Effector memory CD4-positive, alpha-beta T cell (primary cell): ENCODE measurements at regions not wholly inside any gene's neighbourhood (a gene's known extent, or its start where the extent isn't known, plus 50 kb on each side); places are given as distances from the start of the nearest gene placed in this dataset.

Experiments used
- DNase-seq, 3 donors: peaks; one replicate each; pipeline ENCODE4 v3.0.0-alpha.2; 2020
- H3K27ac ChIP-seq: 2 replicates; pipeline ENCODE4 v1.7.0; 2013; ENCODE audit warnings: mild to moderate bottlenecking, low read length, moderate library complexity; ENCODE audit not compliant: insufficient read depth, poor library complexity, severe bottlenecking
- H3K27me3 ChIP-seq: replicated peaks from 2 replicates; pipeline ENCODE4 v1.7.0; 2013; ENCODE audit warnings: mild to moderate bottlenecking, low read length; ENCODE audit not compliant: insufficient read depth, control insufficient read depth, poor library complexity, severe bottlenecking
- H3K36me3 ChIP-seq: 2 replicates; pipeline ENCODE4 v1.7.0; 2013; ENCODE audit warnings: mild to moderate bottlenecking, low read length, moderate library complexity; ENCODE audit not compliant: control insufficient read depth, insufficient read depth
- H3K4me1 ChIP-seq: 2 replicates; pipeline ENCODE4 v1.7.0; 2013; ENCODE audit warnings: low read length, mild to moderate bottlenecking; ENCODE audit not compliant: control insufficient read depth, insufficient read depth, poor library complexity, severe bottlenecking
- H3K4me3 ChIP-seq: 2 replicates; pipeline ENCODE4 v1.7.0; 2013; ENCODE audit warnings: low read length, low read depth, mild to moderate bottlenecking; ENCODE audit not compliant: insufficient read depth, poor library complexity, severe bottlenecking
- H3K9me3 ChIP-seq: 2 replicates; pipeline ENCODE4 v1.7.0; 2013; ENCODE audit warnings: mild to moderate bottlenecking, low read length, moderate library complexity; ENCODE audit not compliant: control insufficient read depth

GRCh38 chr5:147175516-147176097 lies 59.2 kb upstream of the STK32A start:
- Histone ChIP-seq H3K27me3 (no peaks in the 10 kb centered on the region), H3K4me3 (no peak overlapping the region), H3K36me3 (no peaks in the 10 kb centered on the region), H3K27ac (no peak overlapping the region), H3K9me3 (no peaks in the 10 kb centered on the region), H3K4me1 (no peaks in the 10 kb centered on the region)
- no peak for DNase-seq

GRCh38 chr5:147176422-147176821 lies 58.4 kb upstream of the STK32A start:
- no peaks in the 10 kb centered on the region for H3K27me3 ChIP-seq
- H3K36me3 ChIP-seq: no peaks in the 10 kb centered on the region
- no peak for DNase-seq
- H3K9me3 ChIP-seq: no peaks in the 10 kb centered on the region
- H3K4me3 ChIP-seq: no peak overlapping the region
- no peak overlapping the region for H3K27ac ChIP-seq
- no peaks in the 10 kb centered on the region for H3K4me1 ChIP-seq

- DNase-seq: no peak
These were observed 57.5 kb upstream of the STK32A start for GRCh38 chr5:147177125-147177840.

GRCh38 chr5:147179562-147180147 lies 55.2 kb upstream of the STK32A start:
- no peak for DNase-seq
- H3K4me3 ChIP-seq: no peak overlapping the region
- H3K4me1 ChIP-seq: no peaks in the 10 kb centered on the region
- no peaks in the 10 kb centered on the region for H3K27me3 ChIP-seq
- no peaks in the 10 kb centered on the region for H3K36me3 ChIP-seq
- no peaks in the 10 kb centered on the region for H3K9me3 ChIP-seq
- H3K27ac ChIP-seq: no peak overlapping the region

More at GRCh38 chr5:147177125-147177840, 57.5 kb upstream of the STK32A start:
- H3K36me3 ChIP-seq: no peaks in the 10 kb centered on the region
- no peaks in the 10 kb centered on the region for H3K9me3 ChIP-seq
- no peak overlapping the region for H3K27ac ChIP-seq
- no peak overlapping the region for H3K4me3 ChIP-seq
- H3K27me3 ChIP-seq: no peaks in the 10 kb centered on the region
- no peaks in the 10 kb centered on the region for H3K4me1 ChIP-seq

- DNase-seq: no peak
- H3K9me3 ChIP-seq: no peaks in the 10 kb centered on the region
- no peaks in the 10 kb centered on the region for H3K4me1 ChIP-seq
- no peak overlapping the region for H3K4me3 ChIP-seq
- H3K27ac ChIP-seq: no peak overlapping the region
- H3K27me3 ChIP-seq: no peaks in the 10 kb centered on the region
- no peaks in the 10 kb centered on the region for H3K36me3 ChIP-seq
These were observed 54.1 kb upstream of the STK32A start for GRCh38 chr5:147180751-147181150.
